Sigmoid colon (tissue), 3 donors: ENCODE measurements at regions not wholly inside any gene's neighbourhood (a gene's known extent, or its start where the extent isn't known, plus 50 kb on each side); places are given as distances from the start of the nearest gene placed in this dataset.

Source experiments
- CTCF ChIP-seq, 4 experiments: fragments of 450-650 bp in 3 of 4; fragments of 200-600 bp in 1 of 4; IDR thresholded peaks; one replicate each; pipeline ENCODE4 v1.5.1; 2016 to 2019; ENCODE audit warnings: antibody characterized with exemption in 4 of 4, mild to moderate bottlenecking in 3 of 4, moderate library complexity in 2 of 4
- POLR2A ChIP-seq, 2 donors: fragments of 450-650 bp; IDR thresholded peaks; one replicate each; pipeline ENCODE4 v1.6.1; 2016; ENCODE audit warnings: antibody characterized with exemption in 2 of 2, mild to moderate bottlenecking in 2 of 2, moderate library complexity in 2 of 2

GRCh38 chr1:30138891-30139290, 584.5 kb downstream of the MATN1 start:
- no peak for TF ChIP-seq POLR2A (IDR thresholded peaks at IDR 0.05)
- no peak for TF ChIP-seq CTCF (IDR thresholded peaks at IDR 0.05)
